NCI-H345 treated with DMSO at 0.1 percent for 48 hours (cell line): ENCODE measurements at regions not wholly inside any gene's neighbourhood (a gene's known extent, or its start where the extent isn't known, plus 50 kb on each side); places are given as distances from the start of the nearest gene placed in this dataset.
"Not testable (repeated sequence)": the region's sequence is repeated elsewhere in the genome, so short reads cannot be mapped to it uniquely, and the experiment has no call there.

ENCODE experiments used
- DNase-seq: peaks from one replicate; lab custom pipeline; 2025; ENCODE audit not compliant: unreplicated experiment; lab: John Stamatoyannopoulos, UW

GRCh38 chr5:162209005-162209605 lies 141.5 kb downstream of the GABRG2 start:
- no peak for DNase-seq

- DNase-seq, result no peak
These were observed 147.0 kb downstream of the GABRG2 start for GRCh38 chr5:162214551-162214950.

- DNase-seq, result no peak
These were observed 149.5 kb downstream of the GABRG2 start for GRCh38 chr5:162217037-162217436.

GRCh38 chr5:162221910-162222309 lies 154.3 kb downstream of the GABRG2 start:
- DNase-seq, result no peak

GRCh38 chr5:162227075-162227474 lies 159.5 kb downstream of the GABRG2 start:
- DNase-seq, result no peak

GRCh38 chr5:162230348-162230747 lies 162.8 kb downstream of the GABRG2 start:
- no peak for DNase-seq

GRCh38 chr5:162231522-162231921 lies 163.9 kb downstream of the GABRG2 start:
- DNase-seq, result no peak

- no peak for DNase-seq
These were observed 173.2 kb downstream of the GABRG2 start for GRCh38 chr5:162240734-162241133.

- no peak for DNase-seq
These were observed 174.8 kb downstream of the GABRG2 start for GRCh38 chr5:162242416-162242815.

GRCh38 chr5:162243651-162244050 lies 176.1 kb downstream of the GABRG2 start:
- DNase-seq, result no peak

- DNase-seq, result no peak
These were observed 180.6 kb downstream of the GABRG2 start for GRCh38 chr5:162248107-162248713.

- no peak for DNase-seq
These were observed 189.1 kb downstream of the GABRG2 start for GRCh38 chr5:162256711-162257110.

GRCh38 chr5:162268694-162269481 lies 201.3 kb downstream of the GABRG2 start:
- no peak for DNase-seq

- no peak for DNase-seq
These were observed 204.8 kb downstream of the GABRG2 start for GRCh38 chr5:162272417-162272816.

GRCh38 chr5:162274679-162275078 lies 207.1 kb downstream of the GABRG2 start:
- DNase-seq, result no peak

GRCh38 chr5:162275387-162275786 lies 207.8 kb downstream of the GABRG2 start:
- not testable (repeated sequence) for DNase-seq

GRCh38 chr5:162282191-162282590 lies 214.6 kb downstream of the GABRG2 start:
- DNase-seq, result no peak

GRCh38 chr5:162283609-162284008 lies 216.0 kb downstream of the GABRG2 start:
- DNase-seq, result no peak

GRCh38 chr5:162288647-162289296 lies 221.2 kb downstream of the GABRG2 start:
- DNase-seq, result no peak

GRCh38 chr5:162289489-162289888 lies 221.9 kb downstream of the GABRG2 start:
- no peak for DNase-seq

GRCh38 chr5:162299793-162300192 lies 232.2 kb downstream of the GABRG2 start:
- DNase-seq, result no peak

- DNase-seq, result no peak
These were observed 233.8 kb downstream of the GABRG2 start for GRCh38 chr5:162301356-162301755.
